ENCODE measurements at regions not wholly inside any gene's neighbourhood (a gene's known extent, or its start where the extent isn't known, plus 50 kb on each side); places are given as distances from the start of the nearest gene placed in this dataset.

DNA sequence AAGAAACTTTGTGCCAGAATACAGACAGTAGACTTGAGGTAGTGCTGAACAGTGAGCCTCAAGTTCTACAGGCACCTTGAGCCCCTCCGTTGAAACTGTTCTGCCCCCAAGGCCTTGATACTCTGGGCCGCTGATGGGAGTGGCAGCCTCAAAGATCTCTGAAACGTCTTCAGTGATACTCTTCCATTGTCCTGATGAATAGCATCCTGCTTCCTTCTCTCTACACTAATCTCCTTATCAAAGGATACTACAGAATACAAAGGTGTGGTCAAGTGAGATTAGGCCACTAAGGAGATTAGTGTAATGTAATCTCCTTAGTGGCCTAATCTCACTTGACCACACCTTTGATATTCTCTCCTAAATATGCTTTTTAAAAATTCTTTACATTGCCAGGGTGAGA, 419.8 kb upstream of the SEL1L start:
- no peaks in the 10 kb centered on the region for H3K36me3 Mint-ChIP-seq
- Histone ChIP-seq H3K27ac (ENCODE audit: low read depth, low read length) (no peak overlapping the region), H3K9me3 (ENCODE audit: control insufficient read depth in 2 of 3, low read length in 3 of 3) (no peaks in the 10 kb centered on the region), H3K4me1 (ENCODE audit: control insufficient read depth in 2 of 2, insufficient read depth in 2 of 2, low read length in 2 of 2) (no peaks in the 10 kb centered on the region), H3K4me3 (ENCODE audit: low read length) (no peak overlapping the region), H3K36me3 (ENCODE audit: control insufficient read depth in 2 of 3, insufficient read depth in 3 of 3, low read length in 3 of 3) (no peaks in the 10 kb centered on the region), H3K27me3 (ENCODE audit: control insufficient read depth in 2 of 2, insufficient read depth in 2 of 2, low read length in 2 of 2) (no peaks in the 10 kb centered on the region)
- ATAC-seq (no peak), DNase-seq (no peak)
- no peaks in the 10 kb centered on the region for H3K27me3 Mint-ChIP-seq
- H3K4me1 Mint-ChIP-seq, result no peaks in the 10 kb centered on the region
- ChIA-PET CTCF (no interaction called here), POLR2A (no interaction called here)
- intact Hi-C loops (cut with micrococcal nuclease), result no loop called here
- peaks cover 0 to 11% (median 3%) of the 10 kb centered on the region in 11 donors for H3K9me3 Mint-ChIP-seq
- no peak overlapping the region for H3K27ac Mint-ChIP-seq
- H3K4me3 Mint-ChIP-seq, result no peak overlapping the region

DNA sequence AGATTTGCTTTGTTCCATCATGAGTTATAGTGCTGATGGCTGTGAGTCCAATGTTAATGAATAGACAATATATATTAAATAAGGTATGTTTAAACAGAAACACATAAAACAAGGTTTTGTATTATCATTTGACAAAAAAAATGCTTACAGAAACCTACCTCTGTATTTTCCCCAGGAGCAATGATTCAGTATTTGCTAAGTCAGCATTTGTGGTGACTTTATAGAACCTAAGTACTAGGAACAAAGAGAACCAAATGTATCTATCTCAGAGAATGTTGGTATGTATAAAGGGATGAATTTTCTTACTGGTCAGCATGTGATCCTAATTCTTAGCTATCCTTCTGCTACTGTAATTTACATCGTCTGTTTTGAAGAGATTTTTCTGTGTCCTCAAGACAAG, 421.5 kb upstream of the SEL1L start:
- H3K9me3 ChIP-seq (ENCODE audit: control insufficient read depth in 2 of 3, low read length in 3 of 3), result no peaks in the 10 kb centered on the region
- H3K36me3 ChIP-seq (ENCODE audit: control insufficient read depth in 2 of 3, insufficient read depth in 3 of 3, low read length in 3 of 3), result no peaks in the 10 kb centered on the region
- Mint-ChIP-seq H3K36me3 (no peaks in the 10 kb centered on the region), H3K27me3 (no peaks in the 10 kb centered on the region), H3K4me3 (no peak overlapping the region), H3K4me1 (no peaks in the 10 kb centered on the region), H3K9me3 (peaks cover 0 to 9% (median 4%) of the 10 kb centered on the region in 11 donors), H3K27ac (no peak overlapping the region)
- no peak overlapping the region for H3K27ac ChIP-seq (ENCODE audit: low read depth, low read length)
- intact Hi-C loops (cut with micrococcal nuclease), result no loop called here
- H3K27me3 ChIP-seq (ENCODE audit: control insufficient read depth in 2 of 2, insufficient read depth in 2 of 2, low read length in 2 of 2), result no peaks in the 10 kb centered on the region
- no peaks in the 10 kb centered on the region for H3K4me1 ChIP-seq (ENCODE audit: control insufficient read depth in 2 of 2, insufficient read depth in 2 of 2, low read length in 2 of 2)
- CTCF ChIA-PET, result no interaction called here
- POLR2A ChIA-PET, result no interaction called here
- H3K4me3 ChIP-seq (ENCODE audit: low read length), result no peak overlapping the region
- DNase-seq, result no peak
- ATAC-seq, result no peak

DNA sequence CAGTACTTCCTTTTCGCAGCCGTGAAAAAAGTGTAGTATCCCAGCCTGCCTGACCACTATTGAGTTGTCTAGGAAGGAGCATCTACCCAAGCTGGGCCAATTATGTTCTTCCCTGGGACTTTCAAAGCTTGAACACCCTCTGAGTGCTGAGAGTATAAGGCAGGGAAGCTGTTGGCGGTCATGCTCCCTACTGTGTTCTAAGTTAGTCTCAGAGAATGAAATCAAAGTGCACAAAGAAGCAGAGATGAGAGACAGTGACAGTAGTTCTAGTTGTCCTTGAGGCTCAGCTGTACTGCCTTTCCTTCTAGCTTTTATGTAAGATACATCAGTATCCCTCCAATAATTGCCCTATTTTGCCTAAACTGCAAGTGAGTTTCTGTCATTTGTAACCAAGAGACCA, 427.1 kb upstream of the SEL1L start:
- Histone ChIP-seq H3K4me3 (ENCODE audit: low read length) (no peak overlapping the region), H3K27me3 (ENCODE audit: control insufficient read depth in 2 of 2, insufficient read depth in 2 of 2, low read length in 2 of 2) (no peaks in the 10 kb centered on the region), H3K4me1 (ENCODE audit: control insufficient read depth in 2 of 2, insufficient read depth in 2 of 2, low read length in 2 of 2) (no peaks in the 10 kb centered on the region), H3K36me3 (ENCODE audit: control insufficient read depth in 2 of 3, insufficient read depth in 3 of 3, low read length in 3 of 3) (no peaks in the 10 kb centered on the region), H3K9me3 (ENCODE audit: control insufficient read depth in 2 of 3, low read length in 3 of 3) (no peaks in the 10 kb centered on the region), H3K27ac (ENCODE audit: low read depth, low read length) (no peak overlapping the region)
- intact Hi-C loops (cut with micrococcal nuclease), result no loop called here
- Mint-ChIP-seq H3K27ac (no peak overlapping the region), H3K36me3 (no peaks in the 10 kb centered on the region), H3K27me3 (no peaks in the 10 kb centered on the region), H3K4me1 (no peaks in the 10 kb centered on the region), H3K4me3 (no peak overlapping the region), H3K9me3 (peaks cover 0 to 9% (median 0%) of the 10 kb centered on the region in 11 donors)
- ChIA-PET CTCF (no interaction called here), POLR2A (no interaction called here)
- ATAC-seq, result no peak
- DNase-seq, result no peak

DNA sequence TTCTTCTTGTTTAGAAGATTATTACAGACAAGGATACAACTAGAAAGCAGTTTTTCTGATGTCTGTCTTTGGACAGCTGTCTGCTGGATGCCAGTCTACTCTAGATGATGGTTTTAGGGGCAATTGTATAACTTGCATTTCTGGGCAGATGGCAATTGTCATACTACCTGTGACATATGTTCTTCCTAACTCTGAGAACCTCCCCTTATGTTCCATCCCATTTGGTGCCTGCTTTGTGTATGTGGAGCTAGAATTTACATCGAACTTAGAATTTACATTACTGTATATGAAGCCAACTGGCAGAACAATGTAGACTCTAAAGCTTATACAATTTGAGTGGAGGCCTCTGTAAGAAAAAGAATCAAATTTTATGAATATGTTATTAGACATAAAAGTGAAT, 430.2 kb upstream of the SEL1L start:
- intact Hi-C loops (cut with micrococcal nuclease), result no loop called here

DNA sequence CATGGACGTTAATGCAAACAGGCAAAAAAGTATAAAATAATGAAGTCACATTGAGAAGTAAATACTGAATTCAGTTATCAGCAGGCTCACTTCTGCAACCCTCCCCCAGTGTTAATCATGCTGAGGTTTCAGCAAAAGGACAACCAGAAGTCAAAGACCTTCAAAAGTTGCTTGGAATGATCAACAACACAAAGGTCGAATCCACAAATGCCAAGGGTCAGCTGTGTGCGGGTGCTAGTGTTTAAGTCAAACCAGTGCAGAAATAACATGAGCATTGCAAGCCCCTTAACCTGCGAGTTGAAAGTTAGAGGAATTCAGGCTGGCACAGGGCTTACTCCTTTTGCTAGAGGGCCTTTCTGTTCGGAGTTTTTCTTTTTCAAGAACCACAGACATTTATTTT, 436.7 kb upstream of the SEL1L start:
- Histone ChIP-seq H3K9me3 (ENCODE audit: control insufficient read depth in 2 of 3, low read length in 3 of 3) (no peaks in the 10 kb centered on the region), H3K4me3 (ENCODE audit: low read length) (no peak overlapping the region), H3K27ac (ENCODE audit: low read depth, low read length) (no peak overlapping the region), H3K27me3 (ENCODE audit: control insufficient read depth in 2 of 2, insufficient read depth in 2 of 2, low read length in 2 of 2) (no peaks in the 10 kb centered on the region), H3K4me1 (ENCODE audit: control insufficient read depth in 2 of 2, insufficient read depth in 2 of 2, low read length in 2 of 2) (no peaks in the 10 kb centered on the region), H3K36me3 (ENCODE audit: control insufficient read depth in 2 of 3, insufficient read depth in 3 of 3, low read length in 3 of 3) (no peaks in the 10 kb centered on the region)
- POLR2A ChIA-PET, result no interaction called here
- DNase-seq (no peak), ATAC-seq (no peak)
- CTCF ChIA-PET, result no interaction called here
- H3K36me3 Mint-ChIP-seq, result peaks cover 0 to 5% (median 0%) of the 10 kb centered on the region in 5 donors
- intact Hi-C loops (cut with micrococcal nuclease), result no loop called here
- no peaks in the 10 kb centered on the region for H3K27me3 Mint-ChIP-seq
- no peaks in the 10 kb centered on the region for H3K4me1 Mint-ChIP-seq
- H3K9me3 Mint-ChIP-seq, result peaks cover 0 to 49% (median 4%) of the 10 kb centered on the region in 11 donors
- H3K27ac Mint-ChIP-seq, result no peak overlapping the region
- no peak overlapping the region for H3K4me3 Mint-ChIP-seq

More for the DNA sequence above, 430.2 kb upstream of the SEL1L start:
- H3K4me3 ChIP-seq (ENCODE audit: low read length), result no peak overlapping the region
- H3K27me3 ChIP-seq (ENCODE audit: control insufficient read depth in 2 of 2, insufficient read depth in 2 of 2, low read length in 2 of 2), result no peaks in the 10 kb centered on the region
- no peaks in the 10 kb centered on the region for H3K36me3 ChIP-seq (ENCODE audit: control insufficient read depth in 2 of 3, insufficient read depth in 3 of 3, low read length in 3 of 3)
- H3K9me3 Mint-ChIP-seq, result peaks cover 0 to 28% (median 1%) of the 10 kb centered on the region in 11 donors
- no peaks in the 10 kb centered on the region for H3K27me3 Mint-ChIP-seq
- no peak overlapping the region for H3K27ac ChIP-seq (ENCODE audit: low read depth, low read length)
- DNase-seq, result no peak
- H3K27ac Mint-ChIP-seq, result no peak overlapping the region
- H3K9me3 ChIP-seq (ENCODE audit: control insufficient read depth in 2 of 3, low read length in 3 of 3), result no peaks in the 10 kb centered on the region
- H3K4me3 Mint-ChIP-seq, result no peak overlapping the region
- no peaks in the 10 kb centered on the region for H3K36me3 Mint-ChIP-seq
- H3K4me1 Mint-ChIP-seq, result no peaks in the 10 kb centered on the region
- ChIA-PET POLR2A (no interaction called here), CTCF (no interaction called here)
- no peaks in the 10 kb centered on the region for H3K4me1 ChIP-seq (ENCODE audit: control insufficient read depth in 2 of 2, insufficient read depth in 2 of 2, low read length in 2 of 2)
- ATAC-seq, result no peak

DNA sequence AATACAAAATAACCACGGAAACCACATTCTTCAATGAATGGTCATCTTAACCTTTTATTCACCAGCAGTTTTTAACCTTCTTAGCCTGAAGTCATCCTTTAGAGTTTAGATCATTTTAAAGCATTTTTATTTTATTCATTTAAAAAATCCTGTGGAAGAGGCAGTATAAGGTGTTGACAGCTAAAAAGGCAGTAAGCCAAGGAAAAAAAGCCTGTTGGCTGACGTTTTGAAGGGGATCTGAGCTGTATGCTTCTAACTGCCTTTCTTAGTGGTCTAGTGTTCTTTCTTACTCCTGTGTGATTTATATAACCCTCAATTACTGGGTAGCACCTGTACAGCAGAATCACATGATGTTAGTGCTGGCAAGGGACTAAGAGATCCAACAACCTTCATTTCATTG, 438.3 kb upstream of the SEL1L start:
- CTCF ChIA-PET, result no interaction called here
- DNase-seq, result no peak
- peaks cover 0 to 37% (median 4%) of the 10 kb centered on the region in 11 donors for H3K9me3 Mint-ChIP-seq
- no peaks in the 10 kb centered on the region for H3K36me3 ChIP-seq (ENCODE audit: control insufficient read depth in 2 of 3, insufficient read depth in 3 of 3, low read length in 3 of 3)
- H3K36me3 Mint-ChIP-seq, result peaks cover 0 to 5% (median 0%) of the 10 kb centered on the region in 5 donors
- H3K27me3 ChIP-seq (ENCODE audit: control insufficient read depth in 2 of 2, insufficient read depth in 2 of 2, low read length in 2 of 2), result no peaks in the 10 kb centered on the region
- ATAC-seq, result no peak
- no peaks in the 10 kb centered on the region for H3K27me3 Mint-ChIP-seq
- intact Hi-C loops (cut with micrococcal nuclease), result no loop called here
- no peaks in the 10 kb centered on the region for H3K4me1 ChIP-seq (ENCODE audit: control insufficient read depth in 2 of 2, insufficient read depth in 2 of 2, low read length in 2 of 2)
- no peak overlapping the region for H3K27ac Mint-ChIP-seq
- no peaks in the 10 kb centered on the region for H3K4me1 Mint-ChIP-seq
- no peak overlapping the region for H3K4me3 Mint-ChIP-seq
- H3K4me3 ChIP-seq (ENCODE audit: low read length), result no peak overlapping the region
- no peak overlapping the region for H3K27ac ChIP-seq (ENCODE audit: low read depth, low read length)
- no peaks in the 10 kb centered on the region for H3K9me3 ChIP-seq (ENCODE audit: control insufficient read depth in 2 of 3, low read length in 3 of 3)
- POLR2A ChIA-PET, result no interaction called here

DNA sequence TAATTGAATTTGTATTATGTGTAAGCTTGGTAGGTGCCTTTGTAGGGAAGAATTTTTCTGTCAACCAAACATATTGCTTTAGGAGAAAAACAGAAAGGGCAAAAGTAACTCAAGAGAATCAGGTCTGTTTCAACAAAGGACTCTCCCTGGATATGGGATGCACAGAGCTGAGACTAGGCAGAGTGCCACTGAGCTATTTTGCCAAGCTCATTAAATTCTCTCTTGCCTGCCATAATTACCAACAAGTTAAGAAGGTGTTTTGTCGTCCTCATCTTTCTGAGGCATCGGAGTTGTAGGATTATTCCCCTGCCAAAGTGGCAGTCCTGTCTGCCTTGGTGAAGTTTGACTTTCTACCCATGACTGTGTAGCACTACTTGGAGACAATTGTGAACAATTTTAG, 438.9 kb upstream of the SEL1L start:
- no peaks in the 10 kb centered on the region for H3K36me3 ChIP-seq (ENCODE audit: control insufficient read depth in 2 of 3, insufficient read depth in 3 of 3, low read length in 3 of 3)
- H3K9me3 ChIP-seq (ENCODE audit: control insufficient read depth in 2 of 3, low read length in 3 of 3), result no peaks in the 10 kb centered on the region
- no peaks in the 10 kb centered on the region for H3K4me1 ChIP-seq (ENCODE audit: control insufficient read depth in 2 of 2, insufficient read depth in 2 of 2, low read length in 2 of 2)
- H3K27me3 ChIP-seq (ENCODE audit: control insufficient read depth in 2 of 2, insufficient read depth in 2 of 2, low read length in 2 of 2), result no peaks in the 10 kb centered on the region
- intact Hi-C loops (cut with micrococcal nuclease), result no loop called here
- Mint-ChIP-seq H3K27ac (no peak overlapping the region), H3K27me3 (no peaks in the 10 kb centered on the region), H3K36me3 (peaks cover 0 to 5% (median 0%) of the 10 kb centered on the region in 5 donors), H3K4me1 (no peaks in the 10 kb centered on the region), H3K9me3 (peaks cover 0 to 30% (median 4%) of the 10 kb centered on the region in 11 donors), H3K4me3 (no peak overlapping the region)
- ATAC-seq, result no peak
- no peak overlapping the region for H3K27ac ChIP-seq (ENCODE audit: low read depth, low read length)
- no peak for DNase-seq
- no peak overlapping the region for H3K4me3 ChIP-seq (ENCODE audit: low read length)
- ChIA-PET POLR2A (no interaction called here), CTCF (no interaction called here)

Measured in naive thymus-derived CD4-positive, alpha-beta T cell (primary cell).